Spleen (tissue), 7 donors: ENCODE measurements at regions not wholly inside any gene's neighbourhood (a gene's known extent, or its start where the extent isn't known, plus 50 kb on each side); places are given as distances from the start of the nearest gene placed in this dataset.

Experiments
- CTCF ChIP-seq, 11 experiments: fragments of 200-600 bp in 7 of 11; fragments of 450-650 bp in 4 of 11; sonication (generic) in 4 of 11; IDR thresholded peaks in 8 of 11; conservative IDR thresholded peaks in 3 of 11; 1 replicate in 7 of 11; 2 replicates in 4 of 11; pipeline versions ENCODE4 v1.4.0 to v1.8.0; 2016 to 2021; ENCODE audit warnings: antibody characterized with exemption in 11 of 11, inconsistent platforms in 4 of 11, mild to moderate bottlenecking in 1 of 11
- POLR2A ChIP-seq, 3 donors: fragments of 450-650 bp; IDR thresholded peaks; one replicate each; pipeline ENCODE4 v1.5.1; 2017; ENCODE audit warnings: antibody characterized with exemption in 3 of 3, mild to moderate bottlenecking in 1 of 3
- donor health status: DM: no; HTN: no; CAD: no; lungs with moderate emphysema.
- donor health status: DM: no; HTN: no; CAD: no.
- donor health status: DM: no; HTN: no; CAD: no.

GRCh38 chr1:199784138-199784895 lies 243.2 kb upstream of the NR5A2 start:
- TF ChIP-seq CTCF (IDR thresholded peaks at IDR 0.05 in 8 of 11, conservative IDR thresholded peaks at IDR 0.05 in 3 of 11) = no peak
- TF ChIP-seq POLR2A (IDR thresholded peaks at IDR 0.05) = no peak
